GM18861 (cell line): ENCODE measurements at regions not wholly inside any gene's neighbourhood (a gene's known extent, or its start where the extent isn't known, plus 50 kb on each side); places are given as distances from the start of the nearest gene placed in this dataset.

Source experiments
- ATAC-seq: cut with Tn5 transposase; IDR thresholded peaks from one replicate; pipeline ENCODE4 v1.9.1; 2021; ENCODE audit not compliant: unreplicated experiment

DNA sequence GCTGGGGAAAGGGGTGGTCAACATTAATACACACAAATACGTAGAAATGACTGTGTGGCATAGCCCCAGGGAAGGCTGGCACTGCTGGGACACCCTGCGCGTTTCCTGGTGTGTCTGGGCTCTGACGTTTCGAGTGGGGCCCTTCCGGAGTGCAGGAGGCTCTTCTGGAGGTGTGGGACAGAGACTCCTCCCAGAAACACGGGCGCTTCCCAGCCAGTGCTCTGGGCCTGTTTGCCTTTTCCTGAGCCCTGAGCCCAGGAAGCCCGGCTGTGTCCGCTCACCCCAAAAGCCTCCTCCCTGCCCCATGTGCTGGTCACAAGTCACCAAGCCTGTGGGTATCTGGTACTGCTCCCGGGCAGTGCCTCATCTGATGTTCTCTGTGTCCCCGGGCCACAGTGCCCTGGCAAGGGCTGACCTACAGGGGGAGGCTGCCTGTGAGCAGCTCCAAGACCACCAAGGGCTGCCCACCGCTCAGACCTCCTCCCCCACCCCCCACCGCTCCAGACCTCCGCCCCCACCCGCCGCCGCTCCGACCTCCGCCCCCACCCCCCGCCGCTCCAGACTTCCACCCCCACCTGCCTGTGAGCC, 1133.3 kb downstream of the BRD1 start:
- ATAC-seq: no peak

DNA sequence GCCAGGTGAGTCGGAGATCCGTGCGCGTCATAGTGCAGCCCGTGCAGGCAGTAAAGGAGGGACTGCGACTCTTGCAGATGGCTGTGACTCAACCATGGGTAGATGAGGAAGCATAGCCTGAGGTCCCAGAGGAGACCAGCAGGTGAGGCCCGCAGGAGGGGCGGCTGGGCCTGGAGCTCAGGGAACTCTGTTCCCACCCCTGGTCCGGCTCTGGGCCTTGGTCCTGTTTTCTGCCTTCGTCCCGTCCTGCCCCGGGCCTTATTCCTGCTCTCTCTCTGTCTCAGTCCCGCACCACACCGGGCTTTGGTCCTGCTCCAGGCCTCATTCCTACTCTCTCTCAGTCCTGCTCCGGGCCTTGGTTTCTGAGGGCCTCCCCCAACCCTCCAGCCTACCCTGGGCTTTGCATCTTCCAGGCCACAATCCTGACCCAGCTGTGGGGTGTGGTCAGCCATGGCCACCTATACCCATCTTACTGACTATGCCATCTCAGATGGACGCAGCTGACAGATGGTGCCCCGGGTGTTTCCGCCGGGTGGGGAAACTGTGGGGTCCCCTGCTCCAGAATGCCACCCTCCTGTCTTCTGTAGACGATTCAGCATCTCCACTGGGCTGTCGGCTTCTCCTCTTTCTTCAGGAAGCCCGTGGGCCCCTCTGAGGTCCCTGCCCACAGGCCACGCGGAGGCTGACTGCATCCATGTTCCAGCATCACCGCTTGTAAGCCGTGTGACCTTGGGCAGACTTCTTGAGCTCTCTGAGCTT, 1134.1 kb downstream of the BRD1 start:
- ATAC-seq: no peak

DNA sequence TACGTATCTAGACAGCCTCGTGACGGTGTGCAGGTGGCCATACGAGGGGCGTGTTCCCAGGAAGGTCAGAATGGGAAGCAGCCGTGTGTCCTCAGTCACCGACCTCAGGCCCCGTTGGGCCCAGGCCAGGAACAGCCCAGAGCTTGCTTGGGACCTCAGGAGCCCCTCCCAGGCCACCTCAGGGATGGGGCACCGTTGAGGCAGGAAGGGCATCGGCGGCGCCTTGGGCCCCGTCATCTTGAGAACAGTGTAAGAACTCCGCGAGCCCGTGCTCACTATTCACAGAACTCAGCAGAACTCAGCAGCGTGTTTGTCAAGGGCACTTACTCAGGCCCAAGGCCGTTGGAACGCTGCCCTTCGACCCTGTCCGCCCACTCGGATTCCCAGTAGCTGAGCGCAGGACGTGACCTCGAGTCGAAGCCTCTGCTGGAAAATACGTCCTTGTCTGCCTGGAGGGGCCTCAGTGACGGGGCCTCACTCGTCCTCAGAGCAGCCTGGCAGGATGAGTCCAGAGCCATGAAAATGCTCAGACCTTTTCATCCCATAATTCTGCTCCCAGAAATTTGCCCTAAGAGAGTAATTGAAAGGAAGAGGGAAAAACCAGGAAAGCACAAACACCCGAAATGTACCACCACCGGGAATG, 1134.8 kb downstream of the BRD1 start:
- ATAC-seq: no peak

- no peak for ATAC-seq
Observed at GRCh38 chr22:48691431-48691851, 1136.2 kb downstream of the BRD1 start.

GRCh38 chr22:48690583-48691317, 1136.9 kb downstream of the BRD1 start:
- ATAC-seq: no peak

GRCh38 chr22:48689206-48689605, 1138.5 kb downstream of the BRD1 start:
- ATAC-seq: no peak

- no peak for ATAC-seq
Observed at GRCh38 chr22:48688366-48688765, 1139.3 kb downstream of the BRD1 start.

DNA sequence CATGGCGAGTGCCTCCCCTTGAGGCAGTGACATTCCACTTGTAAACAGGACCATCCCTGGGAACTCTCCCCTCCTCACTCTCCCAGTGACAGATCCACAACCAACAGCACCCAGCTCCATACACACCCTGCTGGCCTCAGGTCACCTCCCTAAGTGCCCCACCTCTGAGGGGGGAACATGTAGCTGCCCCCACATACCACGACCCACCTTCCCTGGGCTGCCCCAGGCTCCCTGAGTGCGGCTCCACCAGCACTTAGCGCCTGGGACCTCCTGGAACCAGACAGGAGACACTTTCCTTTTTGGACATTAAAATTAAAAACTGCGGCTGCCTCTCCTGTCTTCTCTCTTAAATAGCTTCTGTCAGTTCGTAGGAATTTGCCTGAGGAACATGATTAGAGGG, 1140.1 kb downstream of the BRD1 start:
- ATAC-seq: no peak

GRCh38 chr22:48686694-48687302, 1140.9 kb downstream of the BRD1 start:
- no peak for ATAC-seq

- no peak for ATAC-seq
Observed at GRCh38 chr22:48685767-48686166, 1141.9 kb downstream of the BRD1 start.

DNA sequence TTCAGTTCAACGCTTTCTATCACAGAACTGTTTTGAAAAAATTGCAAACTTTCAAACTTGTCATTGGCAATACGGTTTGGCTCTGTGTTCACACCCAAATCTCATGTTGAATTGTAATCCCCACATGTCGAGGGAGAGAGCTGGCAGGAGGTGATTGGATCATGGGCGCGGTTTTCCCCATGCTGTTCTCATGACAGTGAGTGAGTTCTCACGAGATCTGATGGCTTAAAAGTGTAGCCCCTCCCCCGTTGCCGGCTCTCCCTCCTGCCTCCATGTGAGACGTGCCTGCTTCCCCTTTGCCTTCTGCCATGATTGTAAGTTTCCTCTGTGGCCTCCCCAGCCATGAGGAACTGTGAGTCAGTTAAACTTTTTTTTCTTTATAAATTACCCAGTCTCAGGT, 1144.0 kb downstream of the BRD1 start:
- no peak for ATAC-seq

- no peak for ATAC-seq
Observed at GRCh38 chr22:48682504-48682903, 1145.2 kb downstream of the BRD1 start.

- ATAC-seq: no peak
Observed at GRCh38 chr22:48680601-48681000, 1147.1 kb downstream of the BRD1 start.

GRCh38 chr22:48679656-48680555, 1147.8 kb downstream of the BRD1 start:
- ATAC-seq: no peak

GRCh38 chr22:48678171-48679135, 1149.2 kb downstream of the BRD1 start:
- ATAC-seq: no peak

- no peak for ATAC-seq
Observed at GRCh38 chr22:48677621-48678020, 1150.1 kb downstream of the BRD1 start.

GRCh38 chr22:48677168-48677520, 1150.5 kb downstream of the BRD1 start:
- ATAC-seq: no peak

DNA sequence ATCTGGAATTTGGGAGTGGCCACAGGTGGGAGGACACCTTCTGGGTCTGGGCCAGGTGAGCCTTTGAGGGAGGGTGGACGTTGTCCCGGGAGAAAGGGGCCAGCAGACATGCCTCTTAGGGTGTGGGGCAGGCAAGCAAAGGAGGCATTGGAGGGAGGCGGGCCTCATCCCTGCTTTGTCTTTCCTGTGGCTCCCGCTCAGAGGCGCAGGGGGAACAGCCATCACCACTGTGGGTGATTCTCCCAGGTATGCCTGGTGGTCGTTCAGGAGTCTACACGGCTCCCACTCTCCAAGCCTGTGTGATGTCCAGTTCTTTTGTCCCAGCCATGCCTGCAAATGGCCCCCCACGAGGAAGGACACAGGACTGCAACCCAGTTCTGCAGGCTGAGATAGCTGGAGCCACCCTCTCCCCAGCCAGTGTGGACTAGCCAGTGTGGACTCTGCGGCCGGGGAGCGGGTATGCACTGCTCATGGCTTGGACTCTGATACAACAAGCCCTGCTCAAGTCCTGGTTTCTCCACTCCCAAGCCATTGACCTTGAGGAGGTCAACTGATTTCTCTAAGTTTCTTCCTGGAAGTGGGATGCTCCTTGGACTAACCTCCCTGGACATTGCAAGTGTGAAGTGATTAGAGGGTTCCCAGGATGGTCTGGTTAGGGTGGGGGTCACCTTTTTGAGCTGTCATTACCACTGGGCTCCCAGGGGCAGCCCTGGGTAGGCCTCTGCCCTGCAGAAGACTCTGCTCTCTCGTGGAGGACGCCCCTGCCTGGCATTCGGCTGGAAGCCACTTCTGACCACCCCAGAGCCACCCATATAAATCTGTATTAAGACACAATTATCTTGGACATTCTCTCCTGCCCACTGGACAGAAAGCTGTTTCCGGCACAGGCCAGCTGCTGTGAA, 1151.2 kb downstream of the BRD1 start:
- ATAC-seq: no peak
